DND-41 (cell line): ENCODE measurements at regions not wholly inside any gene's neighbourhood (a gene's known extent, or its start where the extent isn't known, plus 50 kb on each side); places are given as distances from the start of the nearest gene placed in this dataset.

ENCODE experiments used
- ATAC-seq: fragments of 200-7000 bp; cut with Tn5 transposase; 3 replicates; pipeline ENCODE4 v1.9.1; 2021; ENCODE audit warnings: low read depth; ENCODE audit not compliant: insufficient read depth
- DNase-seq: peaks from one replicate; pipeline ENCODE4 v3.0.0-alpha.2; 2020
- H2AFZ ChIP-seq: 2 replicates; pipeline ENCODE4 v1.6.0; 2012; ENCODE audit warnings: low read depth, low read length
- H3K27ac ChIP-seq: 2 replicates; pipeline ENCODE4 v1.5.1; 2012; ENCODE audit warnings: low read length, inconsistent platforms
- H3K27me3 ChIP-seq: fragments of 200-600 bp; sonication (generic); 2 replicates; pipeline ENCODE4 v1.6.0; 2012; ENCODE audit warnings: low read length, mild to moderate bottlenecking, inconsistent platforms; ENCODE audit not compliant: insufficient read depth, poor library complexity
- H3K36me3 ChIP-seq: 2 replicates; pipeline ENCODE4 v1.5.1; 2012; ENCODE audit warnings: low read length, inconsistent platforms; ENCODE audit not compliant: insufficient read depth
- H3K4me1 ChIP-seq: 2 replicates; pipeline ENCODE4 v1.5.1; 2012; ENCODE audit warnings: mild to moderate bottlenecking, low read length; ENCODE audit not compliant: insufficient read depth
- H3K4me2 ChIP-seq: 2 replicates; pipeline ENCODE4 v1.6.0; 2012; ENCODE audit warnings: mild to moderate bottlenecking, moderate library complexity, low read length, inconsistent platforms; ENCODE audit not compliant: insufficient read depth
- H3K4me3 ChIP-seq, 2 experiments: fragments of 200-600 bp in 1 of 2; shearing (Covaris generic) in 1 of 2; 2 replicates each; pipeline ENCODE4 v1.5.1; 2012 to 2016; ENCODE audit warnings: inconsistent platforms in 2 of 2, low read length in 2 of 2, mild to moderate bottlenecking in 2 of 2, low read depth in 1 of 2, moderate library complexity in 1 of 2
- H3K79me2 ChIP-seq: 2 replicates; pipeline ENCODE4 v1.6.0; 2012; ENCODE audit warnings: low read length, inconsistent platforms; ENCODE audit not compliant: insufficient read depth
- H3K9ac ChIP-seq: 2 replicates; pipeline ENCODE4 v1.6.0; 2012; ENCODE audit warnings: low read depth, mild to moderate bottlenecking, inconsistent platforms, low read length, moderate library complexity
- H3K9me3 ChIP-seq: 2 replicates; pipeline ENCODE4 v1.5.1; 2012; ENCODE audit warnings: low read length, moderate library complexity, mild to moderate bottlenecking, inconsistent platforms; ENCODE audit not compliant: insufficient read depth, severe bottlenecking
- H4K20me1 ChIP-seq: 2 replicates; pipeline ENCODE4 v1.6.0; 2012; ENCODE audit warnings: low read length; ENCODE audit not compliant: insufficient read depth
- EZH2 ChIP-seq: IDR thresholded peaks from 3 replicates; pipeline ENCODE4 v1.6.1; 2012; ENCODE audit warnings: borderline replicate concordance, low read depth, mild to moderate bottlenecking, moderate library complexity, low read length, inconsistent platforms; ENCODE audit not compliant: severe bottlenecking
- TF ChIP-seq, protein P1 (sequence below): IDR thresholded peaks from 2 replicates; pipeline ENCODE4 v1.5.1; 2012; ENCODE audit warnings: borderline replicate concordance, low read length, moderate library complexity, mild to moderate bottlenecking; ENCODE audit not compliant: poor library complexity, severe bottlenecking; ENCODE audit errors: extremely low read depth

DNA sequence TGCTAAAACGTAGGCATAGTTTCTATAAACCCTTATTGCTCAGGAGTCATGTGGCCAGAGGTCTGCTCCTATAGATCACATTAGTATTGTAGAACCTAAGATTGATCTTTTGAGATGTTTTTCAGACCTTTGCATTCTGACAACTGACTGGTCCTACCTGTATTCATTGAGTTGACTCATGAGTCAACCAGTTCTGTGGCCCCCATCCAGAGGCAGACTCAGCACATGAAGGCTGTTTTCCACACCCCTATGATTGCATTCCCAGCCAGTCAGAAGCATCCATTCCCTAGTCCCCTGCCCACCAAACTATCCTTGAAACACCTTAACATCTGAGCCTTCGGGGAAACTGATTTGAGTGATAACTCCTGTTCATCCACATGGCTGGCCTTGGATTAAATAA is 451.7 kb downstream of the SIPA1L2 start:
- TF ChIP-seq, protein P1, sequence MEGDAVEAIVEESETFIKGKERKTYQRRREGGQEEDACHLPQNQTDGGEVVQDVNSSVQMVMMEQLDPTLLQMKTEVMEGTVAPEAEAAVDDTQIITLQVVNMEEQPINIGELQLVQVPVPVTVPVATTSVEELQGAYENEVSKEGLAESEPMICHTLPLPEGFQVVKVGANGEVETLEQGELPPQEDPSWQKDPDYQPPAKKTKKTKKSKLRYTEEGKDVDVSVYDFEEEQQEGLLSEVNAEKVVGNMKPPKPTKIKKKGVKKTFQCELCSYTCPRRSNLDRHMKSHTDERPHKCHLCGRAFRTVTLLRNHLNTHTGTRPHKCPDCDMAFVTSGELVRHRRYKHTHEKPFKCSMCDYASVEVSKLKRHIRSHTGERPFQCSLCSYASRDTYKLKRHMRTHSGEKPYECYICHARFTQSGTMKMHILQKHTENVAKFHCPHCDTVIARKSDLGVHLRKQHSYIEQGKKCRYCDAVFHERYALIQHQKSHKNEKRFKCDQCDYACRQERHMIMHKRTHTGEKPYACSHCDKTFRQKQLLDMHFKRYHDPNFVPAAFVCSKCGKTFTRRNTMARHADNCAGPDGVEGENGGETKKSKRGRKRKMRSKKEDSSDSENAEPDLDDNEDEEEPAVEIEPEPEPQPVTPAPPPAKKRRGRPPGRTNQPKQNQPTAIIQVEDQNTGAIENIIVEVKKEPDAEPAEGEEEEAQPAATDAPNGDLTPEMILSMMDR: no peak
- no peak for TF ChIP-seq EZH2
- Histone ChIP-seq H3K36me3 (no peaks in the 10 kb centered on the region), H3K27ac (no peak overlapping the region), H2AFZ (no peak overlapping the region), H3K9ac (no peak overlapping the region), H3K4me1 (no peaks in the 10 kb centered on the region), H4K20me1 (no peaks in the 10 kb centered on the region), H3K4me3 (no peak overlapping the region), H3K9me3 (no peaks in the 10 kb centered on the region), H3K27me3 (no peaks in the 10 kb centered on the region), H3K4me2 (no peak overlapping the region), H3K79me2 (no peaks in the 10 kb centered on the region)
- ATAC-seq (no peak), DNase-seq (no peak)

DNA sequence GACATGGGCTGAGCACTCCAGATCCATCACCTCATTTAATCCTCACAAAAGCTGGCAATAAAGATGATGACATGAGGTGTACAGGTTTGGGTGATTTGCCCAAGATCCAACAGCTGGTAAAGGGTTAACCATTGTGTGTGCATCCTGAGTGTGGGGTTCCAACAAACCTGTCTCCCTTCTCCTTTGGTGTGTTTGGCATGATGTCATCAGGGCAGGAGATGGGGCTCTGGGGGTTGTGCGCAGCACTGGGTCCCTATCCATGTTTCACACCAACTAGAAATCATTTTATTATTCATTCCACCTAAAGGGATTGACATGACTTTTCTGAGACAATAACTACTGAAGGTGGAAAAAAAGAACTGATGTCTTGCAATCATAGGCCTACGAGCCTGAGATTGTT is 452.5 kb downstream of the SIPA1L2 start:
- H3K4me2 ChIP-seq: no peak overlapping the region
- no peaks in the 10 kb centered on the region for H3K27me3 ChIP-seq
- H3K9ac ChIP-seq: no peak overlapping the region
- no peak overlapping the region for H3K27ac ChIP-seq
- no peaks in the 10 kb centered on the region for H3K36me3 ChIP-seq
- no peaks in the 10 kb centered on the region for H3K79me2 ChIP-seq
- TF ChIP-seq, protein P1: no peak
- no peak for TF ChIP-seq EZH2
- no peak overlapping the region for H3K4me3 ChIP-seq
- ATAC-seq (no peak), DNase-seq (no peak)
- H4K20me1 ChIP-seq: no peaks in the 10 kb centered on the region
- H3K9me3 ChIP-seq: no peaks in the 10 kb centered on the region
- H2AFZ ChIP-seq: no peak overlapping the region
- H3K4me1 ChIP-seq: no peaks in the 10 kb centered on the region

DNA sequence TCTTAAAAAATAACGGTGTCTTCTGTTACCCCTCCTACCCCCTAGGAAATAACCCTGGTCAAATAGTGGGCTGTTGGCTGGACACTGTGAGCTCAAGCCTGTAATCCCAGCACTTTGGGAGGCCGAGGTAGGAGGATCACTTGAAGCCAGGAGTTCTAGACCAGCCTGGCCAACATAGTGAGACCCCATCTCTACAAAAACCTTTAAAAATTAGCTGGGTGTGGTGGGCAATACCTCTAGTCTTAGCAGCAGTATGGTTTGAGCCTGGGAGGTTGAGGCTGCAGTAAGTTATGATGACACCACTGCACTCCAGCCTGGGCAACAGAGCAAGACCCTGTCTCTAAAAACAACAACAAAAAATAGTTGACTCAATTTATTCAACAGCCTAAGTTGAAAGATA is 453.7 kb downstream of the SIPA1L2 start:
- TF ChIP-seq, protein P1: no peak
- TF ChIP-seq EZH2: no peak
- Histone ChIP-seq H3K4me1 (no peaks in the 10 kb centered on the region), H3K27ac (no peak overlapping the region), H4K20me1 (no peaks in the 10 kb centered on the region), H3K4me2 (no peak overlapping the region), H3K79me2 (no peaks in the 10 kb centered on the region), H3K9ac (no peak overlapping the region), H3K27me3 (no peaks in the 10 kb centered on the region), H3K4me3 (no peak overlapping the region), H2AFZ (no peak overlapping the region), H3K36me3 (no peaks in the 10 kb centered on the region), H3K9me3 (no peaks in the 10 kb centered on the region)
- ATAC-seq: no peak
- no peak for DNase-seq

DNA sequence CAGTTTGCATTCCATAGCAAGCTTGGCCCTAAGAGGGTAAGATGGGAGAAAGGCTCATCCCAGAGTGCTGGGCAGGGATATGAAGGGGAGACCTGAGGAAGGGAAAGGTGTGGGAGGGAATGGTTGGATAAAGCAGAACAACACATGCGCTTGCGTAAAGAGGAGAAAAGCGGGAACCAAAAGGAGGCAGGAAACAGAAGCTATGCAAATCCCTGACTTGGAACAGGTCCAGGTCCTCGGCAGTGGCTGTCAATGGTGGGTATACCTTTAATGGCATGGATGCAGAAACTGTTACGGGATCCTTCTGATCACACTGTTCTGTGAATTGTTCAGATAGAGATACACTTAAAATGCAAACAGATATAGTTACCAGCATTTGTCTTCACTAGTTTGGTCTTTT is 455.6 kb downstream of the SIPA1L2 start:
- H3K79me2 ChIP-seq: no peaks in the 10 kb centered on the region
- no peak for ATAC-seq
- H3K4me3 ChIP-seq: no peak overlapping the region
- H3K27me3 ChIP-seq: no peaks in the 10 kb centered on the region
- no peak for DNase-seq
- H2AFZ ChIP-seq: no peak overlapping the region
- H3K9me3 ChIP-seq: no peaks in the 10 kb centered on the region
- no peak overlapping the region for H3K27ac ChIP-seq
- H4K20me1 ChIP-seq: no peaks in the 10 kb centered on the region
- no peaks in the 10 kb centered on the region for H3K36me3 ChIP-seq
- no peaks in the 10 kb centered on the region for H3K4me1 ChIP-seq
- H3K9ac ChIP-seq: no peak overlapping the region
- H3K4me2 ChIP-seq: no peak overlapping the region
- TF ChIP-seq EZH2: no peak
- TF ChIP-seq, protein P1: no peak
